ENCODE measurements at regions not wholly inside any gene's neighbourhood (a gene's known extent, or its start where the extent isn't known, plus 50 kb on each side); places are given as distances from the start of the nearest gene placed in this dataset.

DNA sequence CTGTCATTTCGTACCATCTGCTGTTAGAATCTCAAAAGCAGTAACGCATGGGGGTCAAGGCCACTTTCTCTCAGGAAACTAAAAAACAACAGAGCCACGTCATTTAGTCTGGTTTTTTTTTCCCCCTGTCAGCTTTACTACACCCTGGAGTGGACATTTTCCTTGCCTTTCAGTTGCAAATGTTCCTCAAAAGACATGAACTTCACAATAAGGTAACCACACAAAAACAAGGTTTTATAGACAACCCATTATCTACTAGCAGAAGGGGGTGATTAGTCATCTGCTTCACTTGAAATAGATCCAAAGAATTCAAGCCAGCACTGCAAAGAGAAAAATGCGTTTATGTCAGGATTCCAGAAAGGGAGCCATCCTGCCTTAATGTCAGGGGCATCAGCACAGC is 171.8 kb upstream of the CDIN1 start:
- intact Hi-C loops (cut with micrococcal nuclease; ENCODE audit: unreplicated experiment), result no loop called here
- BruUV-seq (replicated peaks), result no TSS peak
- TF ChIP-seq CTCF (conservative IDR thresholded peaks at IDR 0.05), result no peak
- TF ChIP-seq EZH2 (IDR thresholded peaks at IDR 0.05; ENCODE audit: low read depth), result no peak
- H4K20me1 ChIP-seq (ENCODE audit: insufficient read depth), result no peaks in the 10 kb centered on the region
- ChIA-PET CTCF (no interaction called here), POLR2A (ENCODE audit: unreplicated experiment) (interaction anchor here (0.7 kb wide), 1 partner anchor 34 kb away, joined by 11 read pairs; no protein-coding TSS in a partner anchor)
- no peak for DNase-seq
- no peak overlapping the region for H3K4me3 ChIP-seq
- no peak overlapping the region for H3K4me2 ChIP-seq
- H3K27me3 ChIP-seq (ENCODE audit: insufficient read depth, low read depth), result no peaks in the 10 kb centered on the region
- no peak overlapping the region for H2AFZ ChIP-seq
- H3K4me1 ChIP-seq (replicated peaks; ENCODE audit: insufficient read depth), result no peaks in the 10 kb centered on the region
- H3F3A ChIP-seq (ENCODE audit: insufficient read depth, low read depth), result no peaks in the 10 kb centered on the region
- H3K9me2 ChIP-seq (ENCODE audit: insufficient read depth), result no peaks in the 10 kb centered on the region
- H3K36me3 ChIP-seq (ENCODE audit: low read depth), result no peaks in the 10 kb centered on the region
- no peaks in the 10 kb centered on the region for H3K79me2 ChIP-seq (ENCODE audit: low read depth)
- H3K9me3 ChIP-seq (ENCODE audit: insufficient read depth, low read depth), result 0 out of 2 replicates have a peak, but pooled peaks cover 4% of the 10 kb centered on the region
- H3K27ac ChIP-seq, result no peak overlapping the region

- Histone ChIP-seq H3F3A (ENCODE audit: insufficient read depth, low read depth) (no peaks in the 10 kb centered on the region), H3K27me3 (ENCODE audit: insufficient read depth, low read depth) (no peaks in the 10 kb centered on the region), H3K9me2 (ENCODE audit: insufficient read depth) (no peaks in the 10 kb centered on the region), H4K20me1 (ENCODE audit: insufficient read depth) (no peaks in the 10 kb centered on the region), H3K4me3 (no peak overlapping the region), H3K79me2 (ENCODE audit: low read depth) (no peaks in the 10 kb centered on the region), H3K4me2 (no peak overlapping the region), H3K27ac (no peak overlapping the region), H3K36me3 (ENCODE audit: low read depth) (no peaks in the 10 kb centered on the region), H3K4me1 (replicated peaks; ENCODE audit: insufficient read depth) (no peaks in the 10 kb centered on the region), H2AFZ (no peak overlapping the region), H3K9me3 (ENCODE audit: insufficient read depth, low read depth) (0 out of 2 replicates have a peak, but pooled peaks cover under 1% of the 10 kb centered on the region)
- ChIA-PET POLR2A (ENCODE audit: unreplicated experiment) (no interaction called here), CTCF (no interaction called here)
- intact Hi-C loops (cut with micrococcal nuclease; ENCODE audit: unreplicated experiment), result no loop called here
- no peak for DNase-seq
- TF ChIP-seq CTCF (conservative IDR thresholded peaks at IDR 0.05) (no peak), EZH2 (IDR thresholded peaks at IDR 0.05; ENCODE audit: low read depth) (no peak)
- BruUV-seq (replicated peaks), result no TSS peak
Measured at GRCh38 chr15:36409819-36410218, 169.6 kb upstream of the CDIN1 start.

DNA sequence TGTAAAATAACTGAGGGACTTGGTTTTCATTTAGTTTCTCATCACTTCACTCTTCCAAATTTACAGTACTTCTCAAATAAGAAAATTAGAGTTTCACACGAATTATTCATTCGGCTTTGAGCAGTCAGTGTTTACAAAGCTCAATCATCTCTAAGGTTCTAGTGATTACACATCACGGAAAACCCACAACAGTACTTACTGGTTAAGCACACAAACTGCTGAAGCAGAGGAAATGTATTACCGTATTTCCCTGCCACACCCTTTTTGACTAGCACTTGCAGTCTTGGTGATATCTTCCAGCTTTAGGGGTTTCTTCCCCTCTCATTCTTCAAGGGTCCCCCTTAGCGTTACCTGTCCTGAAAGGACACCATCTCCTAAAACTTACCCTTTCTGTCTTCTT is 164.8 kb upstream of the CDIN1 start:
- POLR2A ChIA-PET (ENCODE audit: unreplicated experiment), result no interaction called here

More for the DNA sequence above, 164.8 kb upstream of the CDIN1 start:
- Histone ChIP-seq H4K20me1 (ENCODE audit: insufficient read depth) (no peaks in the 10 kb centered on the region), H3K36me3 (ENCODE audit: low read depth) (no peaks in the 10 kb centered on the region), H3K27ac (no peak overlapping the region), H3F3A (ENCODE audit: insufficient read depth, low read depth) (no peaks in the 10 kb centered on the region), H2AFZ (no peak overlapping the region), H3K9me2 (ENCODE audit: insufficient read depth) (no peaks in the 10 kb centered on the region), H3K27me3 (ENCODE audit: insufficient read depth, low read depth) (no peaks in the 10 kb centered on the region), H3K9me3 (ENCODE audit: insufficient read depth, low read depth) (no peaks in the 10 kb centered on the region), H3K79me2 (ENCODE audit: low read depth) (no peaks in the 10 kb centered on the region), H3K4me3 (no peak overlapping the region), H3K4me1 (replicated peaks; ENCODE audit: insufficient read depth) (no peaks in the 10 kb centered on the region), H3K4me2 (no peak overlapping the region)
- TF ChIP-seq EZH2 (IDR thresholded peaks at IDR 0.05; ENCODE audit: low read depth) (no peak), CTCF (conservative IDR thresholded peaks at IDR 0.05) (no peak)
- BruUV-seq (replicated peaks), result no TSS peak
- DNase-seq, result no peak
- intact Hi-C loops (cut with micrococcal nuclease; ENCODE audit: unreplicated experiment), result no loop called here
- CTCF ChIA-PET, result no interaction called here

All from PC-9 (cell line).